T-helper 2 cell treated with Interferon-gamma antibody and Interleukin-4, amounts not matched to agents 100 ng/mL and 5 ng/mL, for 36 hours (primary cell): ENCODE measurements at regions not wholly inside any gene's neighbourhood (a gene's known extent, or its start where the extent isn't known, plus 50 kb on each side); places are given as distances from the start of the nearest gene placed in this dataset.

Source experiments
- intact Hi-C: fragments of 100-400 bp; cut with micrococcal nuclease; formaldehyde crosslinking; loops from one replicate; pipeline ENCODE4 v1.15.1; 2023

DNA sequence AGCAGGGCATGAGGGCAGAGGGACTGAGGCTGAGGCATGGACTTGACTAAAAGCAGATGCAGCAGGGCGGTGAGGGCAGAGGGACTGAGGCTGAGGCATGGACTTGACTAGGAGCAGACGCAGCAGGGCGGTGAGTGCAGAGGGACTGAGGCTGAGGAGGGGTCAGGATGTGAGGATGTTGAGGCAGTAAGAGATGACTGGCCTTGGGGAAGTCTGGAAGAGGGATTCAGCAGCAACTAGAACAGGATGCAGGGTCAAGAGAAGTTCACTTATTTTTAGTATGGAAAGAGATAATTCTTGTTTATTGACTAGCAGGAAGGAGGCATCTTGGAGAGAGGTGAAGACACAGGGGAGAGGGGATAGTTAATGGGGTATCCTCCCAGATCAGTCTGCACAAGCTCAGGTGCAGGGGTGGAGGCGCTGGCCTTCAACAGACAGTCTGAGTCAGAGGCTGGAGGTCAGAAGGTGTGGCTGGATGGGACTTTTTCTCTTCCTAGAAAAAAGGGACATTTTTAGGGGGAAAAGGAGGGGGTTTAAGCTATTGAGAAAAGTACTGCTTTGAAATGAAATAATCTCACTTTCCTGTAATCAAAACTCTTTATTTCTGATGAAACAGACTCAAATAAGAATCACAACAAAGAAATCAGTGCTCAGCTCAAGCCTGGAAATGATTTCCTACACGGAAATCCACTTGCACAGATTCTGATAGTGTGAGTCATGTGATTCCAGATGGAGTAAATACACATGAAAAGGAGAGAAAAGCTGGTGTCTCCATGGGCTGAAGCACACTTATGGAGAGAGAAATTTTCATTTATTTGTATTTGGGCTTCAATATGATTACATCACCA lies 130.9 kb downstream of the PALM2AKAP2 start:
- intact Hi-C loops = no loop called here

- intact Hi-C loops = no loop called here
Observed at GRCh38 chr9:109912082-109912582, 132.1 kb downstream of the PALM2AKAP2 start.

DNA sequence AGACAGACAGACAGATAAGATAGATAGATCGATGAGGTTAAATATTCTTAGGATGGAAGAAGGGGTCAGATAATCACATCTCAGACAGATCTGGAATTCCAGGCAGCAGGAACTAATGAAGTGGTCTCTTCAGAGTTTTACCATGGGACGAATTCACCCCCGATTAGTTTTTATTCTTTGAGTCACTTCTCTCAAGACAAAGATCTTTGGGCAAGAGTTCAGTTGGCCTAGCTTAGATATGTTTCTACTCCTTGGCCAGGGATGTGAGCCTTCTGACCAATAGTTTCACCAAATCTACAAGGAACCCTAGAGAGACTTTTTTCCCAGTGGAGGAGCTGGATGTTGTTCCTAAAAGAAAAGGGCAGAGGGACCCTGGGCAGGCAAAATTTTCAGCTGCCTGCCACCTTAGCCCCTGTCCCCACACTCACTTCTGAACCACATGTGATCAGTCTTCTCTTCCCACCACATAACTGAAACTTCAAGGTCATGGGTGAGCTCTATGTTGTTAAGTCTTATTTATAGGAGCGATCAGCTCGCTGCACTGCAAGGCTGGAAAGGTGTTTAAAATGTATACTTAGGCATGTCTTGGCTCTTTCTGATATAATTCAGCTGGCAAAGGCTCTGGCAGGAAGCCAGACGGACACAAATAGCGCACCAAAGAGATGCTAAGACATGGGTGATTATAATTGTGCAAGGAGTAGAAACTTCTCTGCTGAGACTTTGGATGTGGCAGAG lies 132.9 kb downstream of the PALM2AKAP2 start:
- intact Hi-C loops = no loop called here

GRCh38 chr9:109913461-109913810 lies 133.4 kb downstream of the PALM2AKAP2 start:
- intact Hi-C loops = no loop called here

GRCh38 chr9:109914280-109915027 lies 134.5 kb downstream of the PALM2AKAP2 start:
- intact Hi-C loops = no loop called here

DNA sequence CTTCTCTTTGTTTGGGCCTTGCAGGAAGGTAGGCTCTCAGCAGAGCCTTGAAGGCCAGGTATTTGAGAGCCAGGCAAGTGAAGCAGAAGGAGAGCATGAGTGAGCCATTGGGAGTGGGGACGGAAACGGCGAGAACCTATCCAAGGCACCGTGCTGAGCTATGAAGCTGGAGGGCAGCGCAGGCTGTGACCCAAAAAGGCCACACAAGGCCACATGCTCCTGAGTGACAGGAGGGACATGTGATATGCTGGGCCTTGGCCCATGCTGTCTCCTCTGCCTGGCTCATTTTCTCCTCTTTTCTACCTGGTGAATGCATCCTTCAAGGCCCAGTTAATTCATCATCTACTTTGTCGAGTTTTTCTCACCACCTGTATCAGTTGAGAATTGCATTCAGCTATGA lies 136.3 kb downstream of the PALM2AKAP2 start:
- intact Hi-C loops = no loop called here

DNA sequence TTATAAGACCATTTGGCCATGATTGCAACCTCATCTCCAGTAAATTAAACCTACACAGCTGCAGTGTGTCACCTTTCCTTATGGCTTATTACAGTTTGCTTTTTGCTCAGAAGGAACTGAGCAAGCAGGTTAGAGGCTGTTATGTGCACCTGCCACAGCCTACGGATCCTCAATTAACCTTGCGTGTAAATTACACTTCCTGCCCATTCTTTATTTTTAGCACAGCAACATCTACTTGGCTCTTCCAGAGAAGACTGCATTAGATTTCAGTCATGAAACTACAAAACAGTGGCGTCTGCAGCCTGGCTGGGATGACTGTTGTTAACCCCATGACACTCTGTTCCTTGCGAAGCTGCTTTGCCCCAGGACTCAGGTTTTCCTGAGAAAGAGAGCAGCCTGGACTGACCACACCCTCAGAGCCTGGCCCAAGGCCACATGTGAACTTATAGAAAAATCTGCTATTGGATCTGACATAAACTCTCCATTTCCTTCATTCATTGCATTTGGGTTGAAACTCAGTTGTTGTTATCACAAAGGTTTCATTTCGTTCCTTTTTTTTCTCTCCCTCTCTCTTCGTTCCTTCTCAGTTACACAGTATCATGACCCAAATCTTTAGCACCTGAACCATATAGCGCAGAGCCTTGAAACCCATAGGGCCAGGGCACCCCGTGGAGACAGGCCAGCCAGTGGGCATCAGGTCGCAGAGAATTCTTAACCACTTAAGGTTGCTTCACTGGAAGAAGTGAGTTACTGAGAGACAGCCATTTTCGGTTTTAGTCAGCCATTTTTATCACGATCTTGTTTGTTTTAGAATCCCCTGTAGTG lies 138.6 kb downstream of the PALM2AKAP2 start:
- intact Hi-C loops = loop anchor here (1.0 to 2.0 kb wide), 7 partner anchors 14 to 133 kb away; no protein-coding TSS in a partner anchor

DNA sequence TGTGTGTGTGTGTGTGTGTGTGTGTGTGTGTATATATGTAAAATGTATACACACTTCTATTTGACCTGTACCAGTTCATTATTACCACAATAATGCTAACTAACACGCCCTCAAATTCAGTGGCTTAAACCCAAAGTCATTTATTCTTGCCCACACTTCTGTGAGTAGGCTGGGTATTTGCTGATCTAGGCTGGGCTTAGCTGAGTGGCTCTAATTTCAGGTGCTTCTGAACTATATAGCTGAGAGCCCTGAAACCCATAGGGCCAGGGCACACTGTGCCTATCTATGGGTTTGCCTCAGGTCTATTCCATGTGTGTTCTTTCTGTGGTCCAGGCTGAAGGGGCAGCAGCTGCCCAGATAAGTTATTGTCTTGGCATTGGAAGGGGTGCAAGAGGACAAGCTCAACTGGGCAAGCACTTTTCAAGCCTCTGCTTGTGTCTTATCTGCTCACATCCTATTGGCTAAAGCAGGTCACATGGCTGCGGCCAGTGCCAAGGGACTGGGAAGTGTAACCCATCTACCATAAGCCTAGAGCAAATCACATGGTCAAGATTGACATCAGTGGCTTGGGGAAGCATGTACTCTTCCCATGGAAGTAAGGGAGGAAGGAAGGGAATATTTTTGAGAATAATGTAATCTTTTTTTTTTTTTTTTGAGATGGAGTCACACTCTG lies 139.9 kb downstream of the PALM2AKAP2 start:
- intact Hi-C loops = loop anchor here (1.0 to 2.0 kb wide), 3 partner anchors 13 to 54 kb away; no protein-coding TSS in a partner anchor

DNA sequence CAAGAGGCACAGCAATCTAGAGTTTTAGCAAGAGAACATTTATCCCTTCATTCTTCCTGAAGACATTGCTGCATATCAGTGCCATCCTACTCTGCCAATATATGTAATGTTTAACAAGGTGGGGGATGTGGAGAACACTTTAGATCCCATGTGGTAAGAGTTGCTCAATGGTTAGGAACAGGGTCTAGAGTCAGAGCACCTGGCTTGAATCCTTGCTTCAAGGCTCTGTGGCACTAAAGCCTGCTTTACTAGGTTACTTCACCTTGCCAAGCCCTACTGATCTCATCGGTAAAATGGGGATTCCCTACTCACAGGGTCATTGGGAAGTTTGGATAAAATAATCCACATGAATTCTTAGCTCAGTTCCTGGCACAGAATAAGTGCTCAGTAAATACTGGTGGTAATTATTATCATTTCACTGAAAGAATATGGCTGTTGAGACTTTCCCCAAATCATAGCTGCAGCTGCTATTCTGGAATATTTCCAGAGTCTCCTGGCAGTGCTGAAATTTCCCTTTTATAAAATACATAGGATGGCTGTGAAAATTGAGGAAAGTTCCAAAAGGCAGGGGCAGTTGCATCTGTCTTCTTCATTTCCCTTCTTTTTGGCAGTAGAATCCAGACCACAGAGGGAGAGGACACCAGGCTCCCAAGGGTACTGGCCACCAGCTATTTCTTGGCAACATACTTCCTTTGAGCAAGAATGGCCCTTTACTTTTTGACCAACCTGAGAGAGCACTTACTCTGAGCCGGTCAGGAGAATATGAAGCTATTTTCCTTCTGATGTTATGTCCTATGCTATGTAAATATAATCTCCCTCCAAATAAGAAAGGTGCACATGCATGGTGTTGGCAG lies 142.8 kb downstream of the PALM2AKAP2 start:
- intact Hi-C loops = no loop called here

DNA sequence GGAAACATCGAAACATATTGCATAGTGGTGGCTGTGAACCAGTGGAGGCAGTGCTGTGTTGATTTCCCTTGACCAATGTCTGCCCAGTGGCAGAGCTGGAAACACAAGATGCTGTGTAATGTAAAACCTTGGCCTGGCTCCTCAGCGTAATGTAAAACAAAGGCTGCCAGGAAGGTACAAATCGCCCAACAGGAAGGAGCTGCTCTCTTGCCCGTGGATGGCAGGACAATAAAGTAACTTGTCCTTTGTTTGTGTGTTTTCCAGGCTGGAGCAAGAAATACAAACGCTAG lies 143.4 kb downstream of the PALM2AKAP2 start:
- intact Hi-C loops = no loop called here

- intact Hi-C loops = no loop called here
Observed at GRCh38 chr9:109923806-109924205, 143.8 kb downstream of the PALM2AKAP2 start.

- intact Hi-C loops = no loop called here
Observed at GRCh38 chr9:109925799-109926198, 145.8 kb downstream of the PALM2AKAP2 start.

GRCh38 chr9:109926421-109926869 lies 146.4 kb downstream of the PALM2AKAP2 start:
- intact Hi-C loops = no loop called here

DNA sequence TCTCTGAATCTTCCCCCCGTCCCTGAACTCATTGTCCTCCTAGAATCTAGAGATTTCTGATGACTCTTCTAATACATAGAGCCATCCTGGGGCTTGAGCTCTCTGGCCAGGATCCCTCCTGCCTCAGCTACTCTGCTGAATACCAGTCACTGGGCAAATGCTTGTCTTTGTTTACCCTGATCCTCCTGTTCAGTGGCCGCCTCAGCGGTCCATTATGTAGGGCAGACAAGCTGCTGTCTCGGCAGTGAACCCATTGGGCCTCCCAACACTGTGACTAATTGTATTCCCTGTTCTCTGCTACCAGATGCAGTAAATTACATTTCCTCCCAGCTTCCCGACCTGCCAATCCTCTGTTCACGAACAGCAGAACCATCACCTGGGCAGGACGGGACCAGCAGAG lies 151.6 kb downstream of the PALM2AKAP2 start:
- intact Hi-C loops = loop anchor here (2.0 kb wide), 1 partner anchor 13 kb away; no protein-coding TSS in a partner anchor

DNA sequence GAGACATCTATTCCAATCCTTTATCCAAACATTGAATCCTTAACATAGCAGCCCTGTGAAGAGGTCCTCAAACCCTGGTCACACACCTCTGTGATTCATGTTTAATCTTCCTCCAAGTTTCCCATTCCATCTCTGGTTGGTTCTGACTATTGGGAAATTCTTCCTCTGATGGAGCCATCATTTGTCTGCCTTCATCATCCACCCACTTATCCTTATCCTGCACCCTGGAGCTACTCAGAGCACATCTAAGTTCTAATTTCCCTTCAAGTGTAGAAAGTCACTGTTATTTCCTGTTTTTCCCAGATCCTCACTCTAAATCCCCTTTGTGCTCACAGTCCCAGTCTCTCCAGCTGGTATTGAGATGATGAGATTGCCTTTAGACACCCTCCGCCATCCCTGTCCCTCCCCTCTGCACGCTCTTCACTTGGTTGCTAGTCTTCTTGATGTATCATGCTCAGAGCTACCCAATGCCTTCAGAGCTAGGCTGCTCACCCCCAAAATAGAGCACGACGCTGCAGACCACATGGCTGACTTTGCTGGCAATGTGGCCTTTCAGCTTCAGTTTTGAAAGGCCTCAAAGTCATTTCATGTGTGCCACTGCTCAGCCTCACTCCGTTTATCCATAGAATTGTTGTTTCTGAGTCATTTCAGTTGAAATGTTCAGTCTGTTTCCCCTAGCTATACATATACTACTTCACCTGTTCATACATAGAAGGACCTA lies 154.3 kb downstream of the PALM2AKAP2 start:
- intact Hi-C loops = loop anchor here (2.0 kb wide), 1 partner anchor 17 kb away; no protein-coding TSS in a partner anchor

GRCh38 chr9:109934857-109935215 lies 154.8 kb downstream of the PALM2AKAP2 start:
- intact Hi-C loops = loop anchor here (2.0 kb wide), 1 partner anchor 16 kb away; no protein-coding TSS in a partner anchor

GRCh38 chr9:109935406-109936087 lies 155.5 kb downstream of the PALM2AKAP2 start:
- intact Hi-C loops = loop anchor here (2.0 kb wide), 1 partner anchor 15 kb away; no protein-coding TSS in a partner anchor
